GM18907 (cell line): ENCODE measurements at regions not wholly inside any gene's neighbourhood (a gene's known extent, or its start where the extent isn't known, plus 50 kb on each side); places are given as distances from the start of the nearest gene placed in this dataset.
A peak's percentile ranks its signal among the peaks of the same experiment; 100 is the strongest.
"Not testable (repeated sequence)": the region's sequence is repeated elsewhere in the genome, so short reads cannot be mapped to it uniquely, and the experiment has no call there.

Experiments used
- ATAC-seq: cut with Tn5 transposase; IDR thresholded peaks from one replicate; pipeline ENCODE4 v1.9.1; 2021; ENCODE audit warnings: mild to moderate bottlenecking, moderate library complexity; ENCODE audit not compliant: unreplicated experiment

- ATAC-seq: peak; percentile 39
Measured at GRCh38 chr3:59374091-59374817, 324.4 kb upstream of the CFAP20DC start.

GRCh38 chr3:59372346-59372745 lies 322.5 kb upstream of the CFAP20DC start:
- no peak for ATAC-seq

DNA sequence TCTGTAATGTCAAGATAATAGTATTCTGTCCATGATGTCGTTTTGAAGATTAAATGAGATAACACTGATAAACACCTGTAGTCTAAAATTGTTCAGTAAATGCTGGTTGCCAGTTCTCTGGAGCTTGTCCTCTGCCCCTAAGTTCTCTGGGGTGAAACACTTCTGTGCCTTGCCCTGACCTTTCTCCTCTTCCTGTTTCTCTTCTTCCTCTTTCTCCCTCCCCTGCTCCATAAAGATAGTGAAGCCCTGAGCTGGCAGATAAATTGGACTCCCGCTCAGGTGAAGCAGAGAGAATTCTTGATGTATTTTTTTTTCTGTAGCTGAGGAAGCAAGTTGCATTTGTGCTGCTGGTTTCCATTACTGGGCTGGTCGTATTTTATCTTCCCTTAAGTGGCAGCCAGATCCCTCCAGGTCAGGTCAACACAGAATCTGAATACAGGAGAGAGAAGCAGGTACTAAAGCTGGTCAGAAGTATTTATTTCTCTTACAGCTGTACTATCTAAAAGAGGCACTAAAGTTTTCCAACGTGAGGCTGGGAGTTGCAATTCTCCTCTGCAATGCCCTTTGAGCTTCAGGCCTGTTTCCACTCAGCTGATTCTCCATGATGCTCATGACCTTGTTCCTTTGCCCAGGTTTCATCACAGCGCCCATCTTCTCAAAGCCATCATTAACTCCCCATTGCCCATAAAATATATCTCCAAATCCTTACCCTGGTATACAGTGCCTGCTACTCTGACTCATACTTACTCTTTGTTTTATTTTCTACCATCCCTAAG lies 319.3 kb upstream of the CFAP20DC start:
- ATAC-seq: no peak

- no peak for ATAC-seq
Measured at GRCh38 chr3:59367150-59367549, 317.3 kb upstream of the CFAP20DC start.

- ATAC-seq: no peak
Measured at GRCh38 chr3:59366218-59366617, 316.4 kb upstream of the CFAP20DC start.

DNA sequence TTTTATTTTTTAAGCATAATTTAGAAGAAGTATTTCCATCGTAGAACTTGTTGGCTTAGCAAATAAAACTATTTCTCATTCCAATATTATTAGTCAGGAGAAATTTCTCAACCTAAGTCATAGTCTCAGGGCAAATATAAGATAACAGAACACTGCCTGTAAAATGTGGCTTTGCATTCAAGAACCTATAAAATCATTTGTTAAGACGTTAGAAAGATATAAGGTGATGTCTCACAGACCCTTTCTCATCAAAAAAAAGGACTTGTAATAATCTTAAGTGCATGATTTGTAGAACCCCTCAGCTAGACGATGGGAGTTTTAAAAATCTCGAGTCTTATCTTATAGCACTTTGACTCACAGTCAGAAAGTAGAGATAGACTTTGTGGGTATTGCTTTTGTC lies 314.7 kb upstream of the CFAP20DC start:
- ATAC-seq: no peak

DNA sequence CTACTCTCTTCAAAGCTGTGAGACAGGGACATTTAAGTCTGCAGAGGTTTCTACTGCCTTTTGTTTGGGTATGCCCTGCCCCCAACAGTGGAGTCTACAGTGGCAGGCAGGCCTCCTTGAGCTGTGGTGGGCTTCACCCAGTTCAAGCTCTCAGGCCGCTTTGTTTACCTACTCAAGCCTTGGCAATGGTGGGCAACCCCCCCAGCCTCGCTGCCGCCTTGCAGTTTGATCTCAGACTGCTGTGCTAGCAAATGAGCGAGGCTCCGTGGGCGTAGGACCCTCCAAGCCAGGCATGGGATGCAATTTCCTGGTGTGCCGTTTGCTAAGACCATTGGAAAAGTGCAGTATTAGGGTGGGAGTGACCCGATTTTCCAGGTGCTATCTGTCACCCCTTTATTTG lies 310.5 kb upstream of the CFAP20DC start:
- not testable (repeated sequence) for ATAC-seq

GRCh38 chr3:59341459-59341858 lies 291.6 kb upstream of the CFAP20DC start:
- no peak for ATAC-seq

DNA sequence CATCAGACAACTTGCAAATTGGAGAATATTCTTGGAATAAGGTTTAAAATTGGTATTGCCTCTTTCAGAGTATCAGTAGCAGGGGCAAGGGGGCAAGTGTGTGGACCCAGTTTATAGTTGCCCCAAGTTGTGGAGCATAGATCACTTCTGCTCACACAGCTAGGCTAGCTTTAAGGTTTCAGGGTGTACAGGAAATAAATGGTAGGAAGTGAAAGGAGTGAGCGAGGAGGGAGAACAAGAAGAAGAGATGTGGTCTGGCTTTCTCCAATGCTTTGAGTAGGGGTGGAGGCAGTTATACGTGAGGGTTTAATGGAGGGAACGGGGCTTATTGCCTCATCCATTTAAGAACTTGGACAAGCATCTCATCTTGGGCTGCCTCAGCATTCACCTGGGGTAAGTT lies 290.0 kb upstream of the CFAP20DC start:
- ATAC-seq: no peak

DNA sequence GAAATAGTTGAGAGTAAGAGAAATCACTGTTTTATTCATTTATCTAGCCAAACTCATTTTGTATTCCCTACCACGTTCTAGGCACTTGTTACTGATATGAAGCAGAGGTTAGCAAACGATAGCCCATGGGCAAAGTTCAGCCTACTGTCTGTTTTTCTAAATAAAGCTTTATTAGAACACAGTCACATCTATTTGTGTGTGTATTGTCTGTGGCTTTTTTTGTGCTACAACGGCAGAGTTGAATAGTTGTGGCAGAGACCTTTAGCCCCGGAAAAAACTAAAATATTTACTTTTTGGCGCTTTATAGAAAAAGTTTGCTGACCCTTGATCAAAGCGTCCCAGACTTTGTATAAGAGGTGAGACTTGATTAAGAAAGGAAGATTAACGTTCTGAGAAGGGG lies 289.1 kb upstream of the CFAP20DC start:
- ATAC-seq: no peak

DNA sequence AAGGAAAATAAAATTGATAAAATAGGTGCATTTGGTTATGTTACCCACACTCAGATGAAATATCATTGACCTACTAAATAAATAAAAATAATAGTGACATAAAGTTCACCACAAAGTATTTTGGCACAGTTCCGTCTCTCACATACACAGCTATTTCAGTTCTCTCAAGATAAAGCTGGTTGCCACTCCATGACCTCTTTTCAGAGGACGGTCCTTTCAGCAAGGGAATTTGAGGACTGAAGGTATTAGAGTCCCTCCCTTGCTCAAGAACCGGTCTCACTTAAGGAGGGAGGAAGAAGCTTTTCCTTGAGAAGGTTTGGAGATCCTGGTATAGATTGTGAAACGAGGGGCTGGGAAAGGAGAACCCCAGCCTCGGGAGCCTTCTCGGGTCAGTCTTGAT lies 285.5 kb upstream of the CFAP20DC start:
- ATAC-seq: no peak

- ATAC-seq: no peak
Measured at GRCh38 chr3:59334585-59334984, 284.8 kb upstream of the CFAP20DC start.

DNA sequence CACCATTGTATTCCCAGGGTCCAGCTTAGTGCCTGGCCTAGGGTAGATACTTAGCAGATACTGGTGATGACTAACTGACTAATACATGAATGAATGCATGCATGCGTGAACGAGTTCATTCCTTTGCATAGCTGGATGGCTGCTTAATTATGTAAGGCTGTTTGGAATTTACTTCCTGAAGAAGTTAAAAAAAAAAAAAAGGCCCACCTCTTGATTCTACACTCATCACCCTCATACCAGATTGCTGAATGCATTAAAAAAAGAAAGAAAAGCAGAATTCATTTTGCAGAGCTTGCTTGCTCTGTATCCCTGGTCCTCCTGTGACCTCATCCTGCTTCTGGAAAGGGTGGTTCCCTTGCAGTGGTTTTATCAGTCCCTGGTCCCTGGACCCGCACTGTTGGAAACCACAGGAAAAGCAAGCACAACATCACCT lies 277.6 kb upstream of the CFAP20DC start:
- no peak for ATAC-seq

DNA sequence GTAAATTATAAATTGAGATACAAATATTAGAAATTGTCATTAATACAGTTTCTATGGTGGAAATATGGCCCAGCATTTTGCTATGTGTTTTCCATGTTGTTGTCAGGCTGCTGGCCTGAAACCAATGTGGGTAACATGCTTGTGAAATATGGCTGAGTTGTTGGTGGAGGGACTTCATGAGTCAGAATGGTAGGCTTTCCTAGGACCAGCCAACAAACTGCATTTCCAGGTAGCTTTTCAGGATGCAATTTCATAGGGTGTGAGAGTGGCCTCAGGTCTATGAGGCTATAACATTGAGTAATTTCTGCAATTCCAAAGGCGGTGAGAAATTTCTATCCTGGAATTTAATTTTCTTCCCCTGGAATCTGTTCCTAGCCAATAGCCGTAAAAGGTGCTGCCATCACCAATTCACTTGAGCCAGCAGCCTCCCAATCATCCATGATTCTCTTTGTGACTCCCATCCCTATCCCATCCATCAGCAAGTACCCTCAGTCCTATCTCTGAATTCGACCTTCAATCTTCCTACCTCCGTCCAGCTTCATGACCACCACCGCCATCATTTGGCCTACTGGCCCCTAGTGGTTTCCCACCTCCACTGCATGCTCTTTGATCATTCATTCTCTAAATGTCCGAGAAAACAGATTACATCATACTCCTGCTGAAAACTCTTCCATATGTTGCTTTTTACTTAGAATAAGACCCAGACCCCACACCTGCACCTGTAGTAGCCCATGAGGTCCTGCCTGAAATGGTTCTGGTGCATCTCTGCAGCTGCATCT lies 276.6 kb upstream of the CFAP20DC start:
- ATAC-seq: no peak

DNA sequence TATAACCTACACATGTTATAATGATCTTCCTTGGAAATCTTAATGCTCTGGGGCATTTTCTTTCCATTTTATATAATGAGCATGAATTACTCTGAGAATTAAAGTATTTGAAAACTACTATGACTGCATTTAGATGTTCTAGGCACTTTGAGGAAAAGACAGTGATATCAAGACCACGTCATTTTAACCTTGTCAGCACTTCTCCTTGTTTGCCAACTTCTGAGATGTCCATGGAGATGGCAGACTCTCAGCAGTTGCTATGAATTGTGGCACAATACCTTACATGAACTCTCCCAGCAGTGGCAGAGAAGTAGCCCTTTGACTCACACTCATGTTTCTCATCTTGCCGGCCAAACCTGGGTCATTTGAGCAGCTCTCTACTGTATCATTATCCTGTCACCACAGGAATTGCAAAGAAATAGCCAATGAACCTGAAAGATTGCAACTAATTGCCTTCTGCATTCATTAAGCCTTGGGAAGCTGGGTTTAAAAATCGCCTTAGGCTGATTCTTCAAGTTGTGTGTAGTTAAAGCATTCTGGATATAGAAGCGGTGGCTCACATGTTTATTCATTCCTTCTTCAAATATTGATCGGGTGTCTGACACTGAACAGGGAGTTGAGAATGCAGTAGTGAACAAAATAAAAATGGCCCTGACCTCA lies 272.2 kb upstream of the CFAP20DC start:
- ATAC-seq: no peak

- ATAC-seq: no peak
Measured at GRCh38 chr3:59320080-59320479, 270.3 kb upstream of the CFAP20DC start.

GRCh38 chr3:59319442-59319841 lies 269.6 kb upstream of the CFAP20DC start:
- ATAC-seq: no peak

DNA sequence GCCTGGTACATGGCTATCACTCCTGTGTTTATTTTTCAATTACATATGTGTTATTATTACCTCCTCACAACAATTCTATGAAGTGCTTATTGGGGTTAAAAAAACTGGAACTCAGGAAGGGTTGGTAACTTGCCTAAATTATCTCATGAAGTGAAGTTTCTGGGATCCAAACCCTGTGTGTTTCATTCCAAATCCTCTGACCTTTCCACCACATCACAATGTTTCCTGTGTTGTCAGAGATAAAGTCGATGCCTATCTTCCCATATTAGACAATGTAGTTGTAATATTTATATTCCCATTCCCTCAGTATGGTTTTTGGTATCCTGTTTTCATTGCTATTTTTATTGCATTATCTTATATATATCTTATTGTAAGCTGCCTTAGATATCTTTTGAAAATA lies 269.1 kb upstream of the CFAP20DC start:
- ATAC-seq: no peak

DNA sequence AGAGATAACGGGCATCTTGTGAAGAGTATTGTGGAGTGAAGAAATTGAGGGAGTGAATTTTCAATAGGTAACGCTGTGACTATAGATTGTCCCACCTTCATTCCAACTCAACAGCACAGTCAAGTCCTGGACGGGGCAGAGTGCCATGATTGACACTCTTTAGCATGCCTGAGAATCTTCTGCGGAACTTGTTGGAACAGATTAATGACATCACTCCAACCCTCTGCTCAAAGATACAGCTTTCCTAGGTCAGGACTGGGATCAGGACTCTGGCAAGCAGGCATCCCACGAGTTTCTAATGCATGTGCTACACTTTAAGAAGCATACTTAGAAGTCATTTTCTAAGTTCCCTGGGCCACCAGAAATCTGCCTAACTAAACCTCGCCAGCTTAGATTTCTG lies 267.6 kb upstream of the CFAP20DC start:
- ATAC-seq: no peak

DNA sequence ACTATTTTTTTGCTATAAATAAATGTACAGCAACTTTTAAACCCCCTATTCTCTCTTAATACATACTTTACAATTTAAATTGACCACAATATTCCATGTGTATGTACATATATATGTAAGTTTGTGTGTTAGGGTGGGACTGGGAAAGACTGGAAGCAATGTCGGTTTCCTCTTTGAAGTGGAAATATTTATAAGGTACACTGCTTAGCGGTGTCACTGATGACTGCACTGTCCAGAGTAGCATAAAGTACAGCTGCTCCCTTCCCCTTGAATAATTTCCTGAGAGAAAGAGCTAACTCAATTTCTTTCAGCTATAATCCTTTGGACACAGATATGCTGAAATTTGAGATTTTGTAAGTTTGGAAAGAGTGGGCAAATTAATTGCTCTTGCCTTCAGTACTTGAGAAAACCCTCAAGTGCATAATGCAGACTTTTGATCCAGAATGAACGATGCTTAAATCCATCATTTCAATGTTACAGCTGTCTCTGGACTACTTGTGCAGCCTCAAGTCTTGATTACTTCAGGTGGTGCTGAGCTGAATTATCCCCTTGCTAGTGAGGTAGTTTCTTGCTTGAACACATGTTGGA lies 267.0 kb upstream of the CFAP20DC start:
- no peak for ATAC-seq

DNA sequence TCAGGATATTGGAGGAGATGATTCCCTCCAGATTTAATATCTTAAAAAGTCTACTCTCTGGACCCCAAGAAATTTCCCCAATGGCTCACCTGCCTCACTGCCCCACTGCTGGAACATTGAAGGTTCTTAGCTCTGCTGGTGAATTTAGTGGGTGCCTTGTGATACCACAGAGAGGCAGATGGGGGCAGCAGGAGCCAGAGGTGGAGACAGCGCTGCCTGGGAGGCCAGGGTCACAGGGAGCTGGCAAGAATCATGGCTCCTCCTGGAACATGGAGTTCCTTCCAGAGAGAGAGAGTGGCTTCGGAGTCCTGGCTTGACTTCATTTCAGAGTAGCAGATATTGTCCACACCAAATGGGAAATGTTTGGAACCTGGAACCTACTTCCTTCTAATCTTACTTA lies 263.5 kb upstream of the CFAP20DC start:
- peak; percentile 72 for ATAC-seq
